GM19193 (cell line): ENCODE measurements at regions not wholly inside any gene's neighbourhood (a gene's known extent, or its start where the extent isn't known, plus 50 kb on each side); places are given as distances from the start of the nearest gene placed in this dataset.

Source experiments
- POLR2A ChIP-seq: IDR thresholded peaks from 4 replicates; pipeline ENCODE4 v1.6.1; 2011; ENCODE audit not compliant: insufficient read depth, insufficient read length; ENCODE audit errors: extremely low read depth

- TF ChIP-seq POLR2A: no peak
These were observed 298.7 kb upstream of the ACVR2A start for GRCh38 chr2:147546109-147546508.

- TF ChIP-seq POLR2A: no peak
These were observed 301.8 kb upstream of the ACVR2A start for GRCh38 chr2:147543056-147543455.

DNA sequence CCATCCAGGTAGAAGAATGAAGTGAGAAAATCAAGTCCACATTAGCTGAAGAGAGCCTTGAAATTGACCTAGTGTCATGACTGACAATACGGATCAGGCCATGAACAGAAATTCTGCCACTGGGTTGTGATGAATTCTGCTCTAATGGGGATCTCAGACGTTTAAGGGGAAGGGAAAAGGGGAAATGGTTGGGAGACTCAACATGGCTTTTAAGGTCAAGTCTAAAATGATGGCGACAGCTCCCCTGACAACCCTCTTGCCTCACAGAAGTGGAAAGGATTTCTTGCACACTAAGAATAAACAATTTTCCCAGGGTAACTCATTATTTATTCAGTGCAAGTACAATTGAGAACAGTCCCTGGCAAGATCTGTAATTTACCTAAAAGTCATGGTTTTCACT, 302.5 kb upstream of the ACVR2A start:
- TF ChIP-seq POLR2A: no peak

- TF ChIP-seq POLR2A: no peak
These were observed 303.5 kb upstream of the ACVR2A start for GRCh38 chr2:147541314-147541713.

- no peak for TF ChIP-seq POLR2A
These were observed 306.0 kb upstream of the ACVR2A start for GRCh38 chr2:147538821-147539220.

- TF ChIP-seq POLR2A: no peak
These were observed 306.7 kb upstream of the ACVR2A start for GRCh38 chr2:147538088-147538487.

DNA sequence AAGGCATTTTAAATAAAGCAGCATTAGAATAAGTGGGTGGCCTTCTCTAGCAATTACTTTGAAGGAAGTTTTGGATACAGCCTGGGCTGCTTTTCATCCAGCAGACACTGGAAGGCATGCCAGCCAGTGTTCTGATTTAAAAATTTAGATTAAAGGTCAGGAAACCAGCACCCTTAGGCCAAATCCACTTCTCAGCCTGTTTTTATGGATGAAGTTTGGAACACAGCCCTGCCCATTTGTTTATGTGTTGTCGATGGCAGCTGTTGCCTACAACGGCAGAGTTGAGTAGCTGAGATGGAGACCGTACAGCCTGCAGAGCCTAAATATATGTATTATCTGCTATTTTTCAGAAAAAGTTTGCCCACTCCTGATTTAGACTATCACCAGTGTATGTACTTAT, 313.6 kb upstream of the ACVR2A start:
- TF ChIP-seq POLR2A: no peak

GRCh38 chr2:147530033-147530432, 314.8 kb upstream of the ACVR2A start:
- no peak for TF ChIP-seq POLR2A

- TF ChIP-seq POLR2A: no peak
These were observed 318.9 kb upstream of the ACVR2A start for GRCh38 chr2:147525819-147526489.

DNA sequence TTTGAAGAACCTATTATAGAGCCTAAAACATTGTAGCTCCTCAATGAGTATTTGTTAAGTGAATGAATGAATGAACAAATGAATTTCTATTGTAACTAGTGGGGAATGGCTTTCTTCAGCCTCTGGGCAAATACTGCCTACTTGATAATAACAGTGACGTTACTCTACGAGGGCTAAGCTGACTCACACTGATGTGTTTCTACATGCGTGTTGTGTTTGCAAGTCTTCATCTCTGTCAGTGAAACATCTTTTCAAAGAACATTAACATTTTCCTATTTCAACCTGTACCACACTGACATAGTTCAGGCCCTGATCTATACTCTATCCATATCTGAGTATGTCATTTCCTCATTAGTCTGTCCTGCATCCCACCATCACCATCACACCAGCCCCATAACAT, 319.9 kb upstream of the ACVR2A start:
- TF ChIP-seq POLR2A: no peak

- no peak for TF ChIP-seq POLR2A
These were observed 321.4 kb upstream of the ACVR2A start for GRCh38 chr2:147523415-147523814.

- no peak for TF ChIP-seq POLR2A
These were observed 322.9 kb upstream of the ACVR2A start for GRCh38 chr2:147521936-147522335.

GRCh38 chr2:147520817-147521216, 324.0 kb upstream of the ACVR2A start:
- no peak for TF ChIP-seq POLR2A

GRCh38 chr2:147519178-147519577, 325.7 kb upstream of the ACVR2A start:
- no peak for TF ChIP-seq POLR2A

DNA sequence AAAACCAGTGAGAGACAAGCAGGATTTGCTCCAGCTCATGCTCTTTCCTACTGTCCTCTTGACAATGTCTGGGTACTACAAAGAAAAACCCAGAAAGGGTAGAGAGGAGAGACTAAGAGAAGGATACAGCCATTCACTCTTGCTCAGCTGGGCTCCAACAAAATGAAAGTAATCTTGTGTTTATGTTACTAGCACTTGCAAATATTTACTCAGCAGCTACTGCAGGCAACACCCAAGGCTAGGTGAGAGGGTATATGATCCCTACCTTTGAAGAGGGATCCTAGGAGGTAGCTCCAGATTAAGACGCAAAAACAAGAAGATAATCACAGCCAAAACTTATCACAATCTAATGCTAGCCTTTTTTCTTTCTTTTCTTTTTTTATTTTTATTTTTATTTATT, 329.6 kb upstream of the ACVR2A start:
- TF ChIP-seq POLR2A: no peak

DNA sequence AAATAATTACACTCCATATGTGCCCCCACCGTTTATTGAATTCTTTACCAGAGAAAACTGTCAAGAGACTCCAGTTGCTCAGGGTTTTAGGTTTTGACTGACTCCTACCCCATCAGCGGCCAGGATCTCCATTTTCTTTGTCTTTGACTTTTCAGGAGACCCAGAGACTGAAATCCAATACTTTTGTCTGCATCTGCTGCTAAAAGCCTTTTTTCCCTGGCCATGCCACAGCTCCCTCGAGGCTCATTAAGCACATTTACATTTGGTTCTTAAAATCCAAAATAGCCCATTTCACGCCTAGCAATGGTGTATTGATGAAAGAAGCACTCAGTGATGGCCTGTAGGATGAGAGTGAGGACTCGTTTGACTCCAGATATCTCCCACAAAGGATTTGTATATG, 332.6 kb upstream of the ACVR2A start:
- no peak for TF ChIP-seq POLR2A

GRCh38 chr2:147511491-147511948, 333.3 kb upstream of the ACVR2A start:
- TF ChIP-seq POLR2A: no peak
